ENCODE measurements at regions not wholly inside any gene's neighbourhood (a gene's known extent, or its start where the extent isn't known, plus 50 kb on each side); places are given as distances from the start of the nearest gene placed in this dataset.

- Mint-ChIP-seq H3K4me1 (ENCODE audit: low read depth) (no peaks in the 10 kb centered on the region), H3K27me3 (ENCODE audit: low read depth) (no peaks in the 10 kb centered on the region), H3K4me3 (no peak overlapping the region), H3K36me3 (ENCODE audit: low read depth) (peaks cover 2% of the 10 kb centered on the region), H3K9me3 (peaks cover 10% of the 10 kb centered on the region), H3K27ac (no peak overlapping the region)
- intact Hi-C loops (cut with micrococcal nuclease), result no loop called here
- CTCF ChIA-PET, result no interaction called here
- no peak for DNase-seq
Measured at GRCh38 chr9:25948182-25948581, 269.9 kb upstream of the TUSC1 start.

GRCh38 chr9:25939126-25939525 lies 260.9 kb upstream of the TUSC1 start:
- Mint-ChIP-seq H3K4me3 (no peak overlapping the region), H3K36me3 (ENCODE audit: low read depth) (no peaks in the 10 kb centered on the region), H3K27ac (no peak overlapping the region), H3K4me1 (ENCODE audit: low read depth) (no peaks in the 10 kb centered on the region), H3K27me3 (ENCODE audit: low read depth) (no peaks in the 10 kb centered on the region), H3K9me3 (peaks cover 8% of the 10 kb centered on the region)
- DNase-seq, result no peak
- CTCF ChIA-PET, result no interaction called here
- intact Hi-C loops (cut with micrococcal nuclease), result no loop called here

GRCh38 chr9:25936031-25936430 lies 257.8 kb upstream of the TUSC1 start:
- H3K27me3 Mint-ChIP-seq (ENCODE audit: low read depth), result no peaks in the 10 kb centered on the region
- H3K36me3 Mint-ChIP-seq (ENCODE audit: low read depth), result no peaks in the 10 kb centered on the region
- H3K4me1 Mint-ChIP-seq (ENCODE audit: low read depth), result no peaks in the 10 kb centered on the region
- H3K27ac Mint-ChIP-seq, result no peak overlapping the region
- CTCF ChIA-PET, result no interaction called here
- H3K4me3 Mint-ChIP-seq, result no peak overlapping the region
- no peak for DNase-seq
- peaks cover 13% of the 10 kb centered on the region for H3K9me3 Mint-ChIP-seq
- intact Hi-C loops (cut with micrococcal nuclease), result no loop called here

GRCh38 chr9:25935188-25935587 lies 256.9 kb upstream of the TUSC1 start:
- H3K4me3 Mint-ChIP-seq, result no peak overlapping the region
- DNase-seq, result no peak
- CTCF ChIA-PET, result no interaction called here
- intact Hi-C loops (cut with micrococcal nuclease), result no loop called here
- H3K27ac Mint-ChIP-seq, result no peak overlapping the region
- H3K9me3 Mint-ChIP-seq, result peaks cover 10% of the 10 kb centered on the region
- H3K27me3 Mint-ChIP-seq (ENCODE audit: low read depth), result no peaks in the 10 kb centered on the region
- H3K36me3 Mint-ChIP-seq (ENCODE audit: low read depth), result no peaks in the 10 kb centered on the region
- H3K4me1 Mint-ChIP-seq (ENCODE audit: low read depth), result no peaks in the 10 kb centered on the region

- DNase-seq, result no peak
- no peaks in the 10 kb centered on the region for H3K27me3 Mint-ChIP-seq (ENCODE audit: low read depth)
- CTCF ChIA-PET, result no interaction called here
- H3K4me3 Mint-ChIP-seq, result no peak overlapping the region
- H3K9me3 Mint-ChIP-seq, result peaks cover 12% of the 10 kb centered on the region
- no peak overlapping the region for H3K27ac Mint-ChIP-seq
- no peaks in the 10 kb centered on the region for H3K4me1 Mint-ChIP-seq (ENCODE audit: low read depth)
- no peaks in the 10 kb centered on the region for H3K36me3 Mint-ChIP-seq (ENCODE audit: low read depth)
- intact Hi-C loops (cut with micrococcal nuclease), result no loop called here
Measured at GRCh38 chr9:25918761-25919160, 240.5 kb upstream of the TUSC1 start.

GRCh38 chr9:25917731-25918362 lies 239.6 kb upstream of the TUSC1 start:
- intact Hi-C loops (cut with micrococcal nuclease), result no loop called here

GRCh38 chr9:25913806-25914205 lies 235.6 kb upstream of the TUSC1 start:
- Mint-ChIP-seq H3K27me3 (ENCODE audit: low read depth) (no peaks in the 10 kb centered on the region), H3K36me3 (ENCODE audit: low read depth) (no peaks in the 10 kb centered on the region), H3K9me3 (peaks cover 12% of the 10 kb centered on the region), H3K4me3 (no peak overlapping the region), H3K4me1 (ENCODE audit: low read depth) (no peaks in the 10 kb centered on the region), H3K27ac (no peak overlapping the region)
- DNase-seq, result no peak
- CTCF ChIA-PET, result no interaction called here
- intact Hi-C loops (cut with micrococcal nuclease), result no loop called here

More at GRCh38 chr9:25917731-25918362, 239.6 kb upstream of the TUSC1 start:
- Mint-ChIP-seq H3K27ac (no peak overlapping the region), H3K27me3 (ENCODE audit: low read depth) (no peaks in the 10 kb centered on the region), H3K4me3 (no peak overlapping the region), H3K4me1 (ENCODE audit: low read depth) (no peaks in the 10 kb centered on the region), H3K36me3 (ENCODE audit: low read depth) (no peaks in the 10 kb centered on the region), H3K9me3 (peaks cover 7% of the 10 kb centered on the region)
- no peak for DNase-seq
- CTCF ChIA-PET, result no interaction called here

GRCh38 chr9:25904701-25905100 lies 226.5 kb upstream of the TUSC1 start:
- Mint-ChIP-seq H3K27ac (no peak overlapping the region), H3K4me1 (ENCODE audit: low read depth) (no peaks in the 10 kb centered on the region), H3K36me3 (ENCODE audit: low read depth) (no peaks in the 10 kb centered on the region), H3K9me3 (peaks cover 7% of the 10 kb centered on the region), H3K27me3 (ENCODE audit: low read depth) (no peaks in the 10 kb centered on the region), H3K4me3 (no peak overlapping the region)
- intact Hi-C loops (cut with micrococcal nuclease), result no loop called here
- DNase-seq, result no peak
- CTCF ChIA-PET, result no interaction called here

- intact Hi-C loops (cut with micrococcal nuclease), result no loop called here
- H3K4me1 Mint-ChIP-seq (ENCODE audit: low read depth), result no peaks in the 10 kb centered on the region
- CTCF ChIA-PET, result no interaction called here
- H3K27me3 Mint-ChIP-seq (ENCODE audit: low read depth), result no peaks in the 10 kb centered on the region
- H3K9me3 Mint-ChIP-seq, result peaks cover 25% of the 10 kb centered on the region
- H3K27ac Mint-ChIP-seq, result no peak overlapping the region
- no peak for DNase-seq
- no peaks in the 10 kb centered on the region for H3K36me3 Mint-ChIP-seq (ENCODE audit: low read depth)
- no peak overlapping the region for H3K4me3 Mint-ChIP-seq
Measured at GRCh38 chr9:25891527-25891926, 213.3 kb upstream of the TUSC1 start.

GRCh38 chr9:25889661-25890060 lies 211.4 kb upstream of the TUSC1 start:
- CTCF ChIA-PET, result interaction anchor here (0.6 kb wide), 1 partner anchor 41 kb away, joined by 3 read pairs; no protein-coding TSS in a partner anchor
- intact Hi-C loops (cut with micrococcal nuclease), result no loop called here
- no peaks in the 10 kb centered on the region for H3K27me3 Mint-ChIP-seq (ENCODE audit: low read depth)

GRCh38 chr9:25876248-25876647 lies 198.0 kb upstream of the TUSC1 start:
- CTCF ChIA-PET, result no interaction called here
- Mint-ChIP-seq H3K4me3 (no peak overlapping the region), H3K36me3 (ENCODE audit: low read depth) (no peaks in the 10 kb centered on the region), H3K4me1 (ENCODE audit: low read depth) (no peaks in the 10 kb centered on the region), H3K9me3 (peaks cover 14% of the 10 kb centered on the region), H3K27me3 (ENCODE audit: low read depth) (no peaks in the 10 kb centered on the region), H3K27ac (no peak overlapping the region)
- intact Hi-C loops (cut with micrococcal nuclease), result no loop called here
- DNase-seq, result no peak

More at GRCh38 chr9:25889661-25890060, 211.4 kb upstream of the TUSC1 start:
- Mint-ChIP-seq H3K9me3 (peaks cover 19% of the 10 kb centered on the region), H3K4me1 (ENCODE audit: low read depth) (no peaks in the 10 kb centered on the region), H3K27ac (no peak overlapping the region), H3K36me3 (ENCODE audit: low read depth) (no peaks in the 10 kb centered on the region), H3K4me3 (no peak overlapping the region)
- no peak for DNase-seq

GRCh38 chr9:25864509-25864908 lies 186.3 kb upstream of the TUSC1 start:
- no peaks in the 10 kb centered on the region for H3K36me3 Mint-ChIP-seq (ENCODE audit: low read depth)
- intact Hi-C loops (cut with micrococcal nuclease), result no loop called here
- CTCF ChIA-PET, result no interaction called here
- no peak for DNase-seq
- H3K4me1 Mint-ChIP-seq (ENCODE audit: low read depth), result no peaks in the 10 kb centered on the region
- H3K27ac Mint-ChIP-seq, result no peak overlapping the region
- H3K9me3 Mint-ChIP-seq, result peaks cover 9% of the 10 kb centered on the region
- H3K4me3 Mint-ChIP-seq, result no peak overlapping the region
- no peaks in the 10 kb centered on the region for H3K27me3 Mint-ChIP-seq (ENCODE audit: low read depth)

GRCh38 chr9:25861421-25861820 lies 183.2 kb upstream of the TUSC1 start:
- Mint-ChIP-seq H3K27me3 (ENCODE audit: low read depth) (no peaks in the 10 kb centered on the region), H3K4me3 (no peak overlapping the region), H3K27ac (no peak overlapping the region), H3K36me3 (ENCODE audit: low read depth) (no peaks in the 10 kb centered on the region), H3K4me1 (ENCODE audit: low read depth) (no peaks in the 10 kb centered on the region), H3K9me3 (peaks cover 7% of the 10 kb centered on the region)
- intact Hi-C loops (cut with micrococcal nuclease), result no loop called here
- CTCF ChIA-PET, result no interaction called here
- no peak for DNase-seq

Data from activated naive CD4-positive, alpha-beta T cell treated with anti-CD3 and anti-CD28 coated beads for 36 hours (primary cell).